ENCODE measurements at regions not wholly inside any gene's neighbourhood (a gene's known extent, or its start where the extent isn't known, plus 50 kb on each side); places are given as distances from the start of the nearest gene placed in this dataset.

DNA sequence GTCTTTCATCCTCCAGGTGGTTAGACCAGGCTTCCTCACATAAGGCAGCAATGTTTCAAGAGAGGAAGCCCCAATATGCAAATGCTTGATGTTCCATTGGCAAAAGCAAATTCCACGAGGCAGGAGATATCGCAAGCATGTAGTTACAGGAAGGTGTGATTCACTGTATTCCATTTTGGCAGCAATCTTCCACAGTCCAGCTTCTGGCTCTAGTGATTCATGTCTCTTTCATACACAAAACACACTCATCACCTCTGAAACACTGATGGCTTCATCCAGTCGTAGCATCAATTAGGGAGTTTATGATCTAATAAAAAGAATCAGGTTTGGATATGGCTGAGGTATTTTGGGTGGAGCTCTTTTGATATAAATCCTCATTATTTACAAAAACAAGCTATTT is 552.2 kb upstream of the RIOK2 start:
- Mint-ChIP-seq H3K9me3 (ENCODE audit: unreplicated experiment) (no peaks in the 10 kb centered on the region), H3K27ac (ENCODE audit: unreplicated experiment) (no peak overlapping the region), H3K27me3 (ENCODE audit: unreplicated experiment) (no peaks in the 10 kb centered on the region), H3K4me3 (ENCODE audit: unreplicated experiment) (no peak overlapping the region), H3K36me3 (ENCODE audit: low read depth, unreplicated experiment) (no peaks in the 10 kb centered on the region), H3K4me1 (ENCODE audit: unreplicated experiment) (no peaks in the 10 kb centered on the region)
- DNase-seq (ENCODE audit: low spot score), result no peak
- TF ChIP-seq, protein P1, sequence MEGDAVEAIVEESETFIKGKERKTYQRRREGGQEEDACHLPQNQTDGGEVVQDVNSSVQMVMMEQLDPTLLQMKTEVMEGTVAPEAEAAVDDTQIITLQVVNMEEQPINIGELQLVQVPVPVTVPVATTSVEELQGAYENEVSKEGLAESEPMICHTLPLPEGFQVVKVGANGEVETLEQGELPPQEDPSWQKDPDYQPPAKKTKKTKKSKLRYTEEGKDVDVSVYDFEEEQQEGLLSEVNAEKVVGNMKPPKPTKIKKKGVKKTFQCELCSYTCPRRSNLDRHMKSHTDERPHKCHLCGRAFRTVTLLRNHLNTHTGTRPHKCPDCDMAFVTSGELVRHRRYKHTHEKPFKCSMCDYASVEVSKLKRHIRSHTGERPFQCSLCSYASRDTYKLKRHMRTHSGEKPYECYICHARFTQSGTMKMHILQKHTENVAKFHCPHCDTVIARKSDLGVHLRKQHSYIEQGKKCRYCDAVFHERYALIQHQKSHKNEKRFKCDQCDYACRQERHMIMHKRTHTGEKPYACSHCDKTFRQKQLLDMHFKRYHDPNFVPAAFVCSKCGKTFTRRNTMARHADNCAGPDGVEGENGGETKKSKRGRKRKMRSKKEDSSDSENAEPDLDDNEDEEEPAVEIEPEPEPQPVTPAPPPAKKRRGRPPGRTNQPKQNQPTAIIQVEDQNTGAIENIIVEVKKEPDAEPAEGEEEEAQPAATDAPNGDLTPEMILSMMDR (IDR thresholded peaks at IDR 0.05; ENCODE audit: unreplicated experiment), result no peak

DNA sequence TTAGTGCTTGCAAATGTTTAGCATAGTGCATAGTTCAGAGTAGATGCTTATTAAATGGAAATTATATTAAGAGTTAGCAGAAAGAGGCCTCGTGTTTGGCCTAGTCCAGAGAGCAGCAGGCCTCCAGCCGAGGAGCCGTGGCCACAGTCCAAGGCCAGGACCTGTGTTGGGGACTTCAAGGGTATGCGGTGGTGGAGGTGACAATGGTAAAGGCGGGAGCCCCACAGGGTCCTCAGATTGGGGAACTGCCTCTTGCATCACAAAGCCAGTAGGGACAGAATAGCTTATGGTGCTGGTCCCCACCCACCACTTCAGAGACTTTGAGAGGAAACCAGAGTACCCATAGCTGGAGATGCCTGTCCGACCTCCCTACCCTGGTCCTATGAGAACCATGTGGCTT is 554.6 kb upstream of the RIOK2 start:
- Mint-ChIP-seq H3K36me3 (ENCODE audit: low read depth, unreplicated experiment) (no peaks in the 10 kb centered on the region), H3K4me1 (ENCODE audit: unreplicated experiment) (no peaks in the 10 kb centered on the region), H3K9me3 (ENCODE audit: unreplicated experiment) (no peaks in the 10 kb centered on the region), H3K27ac (ENCODE audit: unreplicated experiment) (no peak overlapping the region), H3K4me3 (ENCODE audit: unreplicated experiment) (no peak overlapping the region), H3K27me3 (ENCODE audit: unreplicated experiment) (no peaks in the 10 kb centered on the region)
- DNase-seq (ENCODE audit: low spot score), result no peak
- TF ChIP-seq, protein P1 (IDR thresholded peaks at IDR 0.05; ENCODE audit: unreplicated experiment), result no peak

DNA sequence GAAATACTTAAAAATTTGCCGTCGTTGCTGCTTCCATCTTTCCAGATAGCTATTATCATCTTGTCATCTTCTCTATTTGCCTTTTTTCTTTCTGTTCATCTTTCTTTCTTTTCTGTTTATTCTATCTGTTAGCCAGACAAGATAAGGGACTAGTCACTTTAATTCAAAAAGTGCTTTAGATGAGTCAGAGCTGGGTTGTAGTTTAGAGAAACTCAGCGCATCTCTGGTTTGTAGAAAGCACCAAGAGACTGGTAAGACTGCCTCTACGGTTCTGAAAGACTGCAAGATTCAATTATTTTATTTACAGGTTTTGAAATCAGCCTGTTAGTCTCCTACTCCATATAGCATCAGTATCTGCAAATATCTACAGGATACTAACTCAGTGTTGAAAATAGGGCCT is 562.8 kb upstream of the RIOK2 start:
- no peak overlapping the region for H3K27ac Mint-ChIP-seq (ENCODE audit: unreplicated experiment)
- no peaks in the 10 kb centered on the region for H3K9me3 Mint-ChIP-seq (ENCODE audit: unreplicated experiment)
- H3K36me3 Mint-ChIP-seq (ENCODE audit: low read depth, unreplicated experiment), result no peaks in the 10 kb centered on the region
- H3K4me1 Mint-ChIP-seq (ENCODE audit: unreplicated experiment), result no peaks in the 10 kb centered on the region
- H3K4me3 Mint-ChIP-seq (ENCODE audit: unreplicated experiment), result no peak overlapping the region
- TF ChIP-seq, protein P1 (IDR thresholded peaks at IDR 0.05; ENCODE audit: unreplicated experiment), result no peak
- no peaks in the 10 kb centered on the region for H3K27me3 Mint-ChIP-seq (ENCODE audit: unreplicated experiment)
- no peak for DNase-seq (ENCODE audit: low spot score)

DNA sequence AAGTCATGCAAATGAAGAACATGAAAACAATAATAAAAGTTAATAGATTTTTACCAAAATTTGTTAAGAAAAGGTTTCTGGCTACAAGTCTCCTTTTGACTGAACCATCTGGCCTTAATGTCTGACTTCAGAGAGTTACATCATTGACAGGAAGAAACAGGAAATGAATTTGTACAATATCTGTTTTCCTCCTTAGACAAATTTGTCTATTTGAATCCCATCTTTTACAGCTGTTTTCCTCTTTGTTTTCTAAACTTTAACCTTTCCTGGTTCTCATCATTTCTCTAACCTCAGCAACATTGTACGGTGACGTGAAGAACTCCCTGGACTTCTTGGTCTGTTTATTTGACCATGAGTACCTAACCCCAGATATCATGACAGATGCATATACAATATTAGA is 567.5 kb upstream of the RIOK2 start:
- Mint-ChIP-seq H3K27ac (ENCODE audit: unreplicated experiment) (no peak overlapping the region), H3K36me3 (ENCODE audit: low read depth, unreplicated experiment) (no peaks in the 10 kb centered on the region), H3K4me1 (ENCODE audit: unreplicated experiment) (no peaks in the 10 kb centered on the region), H3K4me3 (ENCODE audit: unreplicated experiment) (no peak overlapping the region), H3K27me3 (ENCODE audit: unreplicated experiment) (no peaks in the 10 kb centered on the region), H3K9me3 (ENCODE audit: unreplicated experiment) (no peaks in the 10 kb centered on the region)
- no peak for DNase-seq (ENCODE audit: low spot score)
- TF ChIP-seq, protein P1 (IDR thresholded peaks at IDR 0.05; ENCODE audit: unreplicated experiment), result no peak

DNA sequence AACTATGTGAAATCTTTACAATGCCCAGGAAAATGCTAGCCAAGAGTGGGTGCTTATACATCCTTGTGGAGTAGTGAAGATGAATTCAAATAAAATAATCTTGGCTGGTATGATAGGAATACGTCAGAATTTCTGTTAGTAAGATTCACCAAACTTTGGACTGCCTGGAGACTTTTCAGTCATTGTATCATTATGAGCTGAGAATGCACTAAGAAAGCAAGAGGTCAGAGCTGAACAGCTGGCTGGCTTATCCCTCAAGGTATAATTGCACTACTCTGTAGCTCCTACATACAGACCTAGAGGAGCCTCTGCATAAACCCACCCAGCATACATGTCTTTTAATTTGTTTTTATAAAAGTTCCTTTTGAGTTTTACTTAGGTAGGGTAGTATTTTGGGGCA is 568.5 kb upstream of the RIOK2 start:
- TF ChIP-seq, protein P1 (IDR thresholded peaks at IDR 0.05; ENCODE audit: unreplicated experiment), result no peak
- Mint-ChIP-seq H3K9me3 (ENCODE audit: unreplicated experiment) (no peaks in the 10 kb centered on the region), H3K27me3 (ENCODE audit: unreplicated experiment) (no peaks in the 10 kb centered on the region), H3K36me3 (ENCODE audit: low read depth, unreplicated experiment) (no peaks in the 10 kb centered on the region), H3K4me3 (ENCODE audit: unreplicated experiment) (no peak overlapping the region), H3K4me1 (ENCODE audit: unreplicated experiment) (no peaks in the 10 kb centered on the region), H3K27ac (ENCODE audit: unreplicated experiment) (no peak overlapping the region)
- DNase-seq (ENCODE audit: low spot score), result no peak

Data from endothelial cell (in vitro differentiated cells).